AG04449 (cell line): ENCODE measurements at regions not wholly inside any gene's neighbourhood (a gene's known extent, or its start where the extent isn't known, plus 50 kb on each side); places are given as distances from the start of the nearest gene placed in this dataset.

Source experiments
- CTCF ChIA-PET: fragments of 350-600 bp; formaldehyde crosslinking; extraction: SDS; loops from one replicate; lab custom pipeline; 2021; ENCODE audit warnings: antibody characterized with exemption; lab: Yijun Ruan, JAX
- POLR2A ChIA-PET: fragments of 400-600, 350-600 bp; formaldehyde crosslinking; extraction: SDS; loops from one replicate; lab custom pipeline; 2020; ENCODE audit warnings: antibody characterized with exemption, inconsistent platforms; lab: Yijun Ruan, JAX
- DNase-seq: peaks from one replicate; pipeline ENCODE4 v3.0.0-alpha.2; 2010; ENCODE audit warnings: low read depth, low spot score
- H3K4me3 ChIP-seq: 2 replicates; pipeline ENCODE4 v1.5.1; 2011; ENCODE audit warnings: low read depth, mild to moderate bottlenecking, control low read depth, low read length
- TF ChIP-seq, protein P1 (sequence below): IDR thresholded peaks from one replicate; pipeline ENCODE4 v1.5.1; 2011; ENCODE audit warnings: mild to moderate bottlenecking, moderate library complexity, low read length, control low read depth, inconsistent platforms; ENCODE audit not compliant: insufficient read depth; ENCODE audit errors: missing control alignments

DNA sequence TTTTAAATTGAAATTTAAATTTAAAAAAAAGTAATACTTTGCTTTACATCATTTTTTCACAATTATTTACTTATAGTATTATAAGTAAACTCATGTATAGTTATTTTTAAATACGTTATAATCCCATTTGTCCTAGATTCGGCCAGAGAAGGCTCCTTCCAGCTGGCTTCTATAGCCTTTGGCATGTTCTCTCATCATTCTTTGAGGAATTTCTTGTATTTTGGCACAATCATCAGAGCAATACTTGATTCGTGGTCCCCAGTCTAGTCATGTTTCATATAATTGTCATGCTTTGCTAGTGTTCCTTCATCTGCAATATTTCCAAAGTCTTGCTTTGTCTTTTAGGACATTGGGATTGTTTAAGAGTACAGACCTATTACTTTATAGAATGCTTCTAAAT lies 1037.9 kb upstream of the AGA start:
- CTCF ChIA-PET, result no interaction called here

GRCh38 chr4:178480881-178481280 lies 1038.6 kb upstream of the AGA start:
- no peak overlapping the region for H3K4me3 ChIP-seq
- POLR2A ChIA-PET, result no interaction called here
- TF ChIP-seq, protein P1, sequence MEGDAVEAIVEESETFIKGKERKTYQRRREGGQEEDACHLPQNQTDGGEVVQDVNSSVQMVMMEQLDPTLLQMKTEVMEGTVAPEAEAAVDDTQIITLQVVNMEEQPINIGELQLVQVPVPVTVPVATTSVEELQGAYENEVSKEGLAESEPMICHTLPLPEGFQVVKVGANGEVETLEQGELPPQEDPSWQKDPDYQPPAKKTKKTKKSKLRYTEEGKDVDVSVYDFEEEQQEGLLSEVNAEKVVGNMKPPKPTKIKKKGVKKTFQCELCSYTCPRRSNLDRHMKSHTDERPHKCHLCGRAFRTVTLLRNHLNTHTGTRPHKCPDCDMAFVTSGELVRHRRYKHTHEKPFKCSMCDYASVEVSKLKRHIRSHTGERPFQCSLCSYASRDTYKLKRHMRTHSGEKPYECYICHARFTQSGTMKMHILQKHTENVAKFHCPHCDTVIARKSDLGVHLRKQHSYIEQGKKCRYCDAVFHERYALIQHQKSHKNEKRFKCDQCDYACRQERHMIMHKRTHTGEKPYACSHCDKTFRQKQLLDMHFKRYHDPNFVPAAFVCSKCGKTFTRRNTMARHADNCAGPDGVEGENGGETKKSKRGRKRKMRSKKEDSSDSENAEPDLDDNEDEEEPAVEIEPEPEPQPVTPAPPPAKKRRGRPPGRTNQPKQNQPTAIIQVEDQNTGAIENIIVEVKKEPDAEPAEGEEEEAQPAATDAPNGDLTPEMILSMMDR, result no peak
- CTCF ChIA-PET, result no interaction called here
- DNase-seq, result no peak

More for the DNA sequence above, 1037.9 kb upstream of the AGA start:
- H3K4me3 ChIP-seq, result no peak overlapping the region
- DNase-seq, result no peak
- POLR2A ChIA-PET, result no interaction called here
- TF ChIP-seq, protein P1, result no peak

GRCh38 chr4:178481564-178481963 lies 1039.3 kb upstream of the AGA start:
- no peak for DNase-seq
- POLR2A ChIA-PET, result no interaction called here
- TF ChIP-seq, protein P1, result no peak
- CTCF ChIA-PET, result no interaction called here
- H3K4me3 ChIP-seq, result no peak overlapping the region

- TF ChIP-seq, protein P1, result no peak
- CTCF ChIA-PET, result no interaction called here
- POLR2A ChIA-PET, result no interaction called here
- no peak overlapping the region for H3K4me3 ChIP-seq
- DNase-seq, result no peak
Measured at GRCh38 chr4:178523038-178523437, 1080.8 kb upstream of the AGA start.

DNA sequence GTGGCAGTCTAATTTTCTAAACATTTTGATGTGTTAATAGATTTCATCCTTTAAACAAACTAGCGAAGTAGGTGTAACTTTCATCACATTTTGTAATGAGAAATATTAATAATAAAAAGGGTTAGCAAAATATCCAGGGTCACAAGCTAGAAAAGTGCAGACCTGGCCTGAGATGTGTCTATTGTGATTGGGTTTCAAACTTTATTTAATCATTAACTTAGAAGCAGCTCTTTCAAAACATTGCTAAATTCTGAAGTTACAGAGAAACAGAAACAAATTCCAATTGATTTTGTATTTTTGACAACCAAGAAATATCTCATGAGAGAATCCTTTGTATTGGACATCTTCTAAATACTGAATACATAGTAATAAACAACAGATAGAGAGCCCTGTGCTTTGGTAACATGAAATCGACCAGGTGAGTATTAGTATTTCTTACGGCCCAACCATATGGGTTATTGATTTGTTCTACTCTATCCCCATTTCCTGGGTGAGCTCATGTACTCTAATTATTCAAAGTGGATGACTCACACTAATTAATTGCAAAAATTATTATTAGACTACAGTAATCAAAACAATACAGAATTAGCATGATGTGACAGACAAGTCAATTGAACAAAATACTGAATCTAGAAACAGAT lies 1093.8 kb upstream of the AGA start:
- TF ChIP-seq, protein P1, result no peak
- POLR2A ChIA-PET, result no interaction called here
- CTCF ChIA-PET, result no interaction called here
- no peak for DNase-seq
- H3K4me3 ChIP-seq, result no peak overlapping the region

DNA sequence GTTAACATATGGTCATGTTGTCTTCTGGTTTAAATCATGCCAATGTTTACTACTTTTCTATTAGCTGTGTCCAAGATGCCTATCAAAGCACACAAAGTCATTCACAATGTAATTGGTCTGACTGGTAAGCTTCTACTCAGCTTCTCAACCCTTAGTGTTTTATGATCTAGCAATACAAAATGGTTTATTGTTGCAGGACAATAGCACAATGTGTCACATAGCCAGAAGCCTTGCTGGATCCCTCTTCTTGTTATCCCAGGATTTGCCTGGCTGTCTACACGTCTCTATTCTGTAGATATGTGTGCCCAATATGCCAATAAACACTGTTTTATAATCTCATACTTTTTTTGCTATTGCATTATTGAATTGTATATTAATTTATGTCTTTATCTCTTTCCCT lies 1111.0 kb upstream of the AGA start:
- H3K4me3 ChIP-seq, result no peak overlapping the region
- no peak for DNase-seq
- TF ChIP-seq, protein P1, result no peak
- CTCF ChIA-PET, result no interaction called here
- POLR2A ChIA-PET, result no interaction called here
